H1 (cell line): ENCODE measurements at regions not wholly inside any gene's neighbourhood (a gene's known extent, or its start where the extent isn't known, plus 50 kb on each side); places are given as distances from the start of the nearest gene placed in this dataset.

Experiments
- CTCF ChIA-PET: fragments of 300-600 bp; sonication (Branson Sonifier 250); formaldehyde crosslinking; loops from one replicate; lab custom pipeline; 2021; ENCODE audit not compliant: partially characterized antibody; lab: Charles Lee
- POLR2A ChIA-PET: fragments of 300-600 bp; sonication (Branson Sonifier 250); formaldehyde crosslinking; loops from one replicate; lab custom pipeline; 2021; ENCODE audit warnings: inconsistent platforms; ENCODE audit not compliant: partially characterized antibody; lab: Charles Lee
- DNase-seq, 2 experiments: peaks; one replicate each; pipeline versions ENCODE4 v3.0.0 to v3.0.0-alpha.2; 2010 to 2022; ENCODE audit warnings: low spot score in 2 of 2, low read depth in 1 of 2, mixed read lengths in 1 of 2
- FAIRE-seq: peaks from 2 replicates; lab custom pipeline; 2011; peaks lifted over from hg19 to GRCh38; lab: Jason Lieb, UNC
- H2AFZ ChIP-seq: 2 replicates; pipeline ENCODE4 v1.8.1; 2012; ENCODE audit warnings: low read length, inconsistent platforms
- H2AK5ac ChIP-seq: 2 replicates; pipeline ENCODE4 v1.6.1; 2013; ENCODE audit warnings: low read depth, low read length
- H2BK120ac ChIP-seq: replicated peaks from 2 replicates; pipeline ENCODE3; 2013; ENCODE audit warnings: low read depth, low read length, inconsistent platforms
- H2BK12ac ChIP-seq: 2 replicates; pipeline ENCODE4 v1.6.1; 2013; ENCODE audit warnings: low read depth, low read length
- H2BK15ac ChIP-seq: 2 replicates; pipeline ENCODE4 v1.6.1; 2013; ENCODE audit warnings: low read length
- H2BK20ac ChIP-seq: 2 replicates; pipeline ENCODE4 v1.6.1; 2013; ENCODE audit warnings: low read length
- H2BK5ac ChIP-seq: 2 replicates; pipeline ENCODE4 v1.6.1; 2013; ENCODE audit warnings: low read depth, low read length
- H3K14ac ChIP-seq: 2 replicates; pipeline ENCODE4 v1.6.1; 2013; ENCODE audit warnings: inconsistent platforms; ENCODE audit not compliant: insufficient read length
- H3K18ac ChIP-seq: 2 replicates; pipeline ENCODE4 v1.6.1; 2013; ENCODE audit warnings: low read length; ENCODE audit errors: extremely low read depth
- H3K23ac ChIP-seq: 2 replicates; pipeline ENCODE4 v1.6.1; 2013; ENCODE audit warnings: inconsistent platforms; ENCODE audit not compliant: insufficient read length
- H3K23me2 ChIP-seq: 2 replicates; pipeline ENCODE4 v1.6.1; 2013; ENCODE audit warnings: low read depth, low read length
- H3K27ac ChIP-seq: 2 replicates; pipeline ENCODE4 v1.6.1; 2011; ENCODE audit warnings: low read depth, low read length, inconsistent platforms
- H3K27me3 ChIP-seq, 4 experiments: replicated peaks in 1 of 4; 1 replicate in 1 of 4; 2 replicates in 3 of 4; pipeline versions ENCODE4 v1.6.1 to v1.8.1; 2011 to 2013; ENCODE audit warnings: low read length in 3 of 4, mild to moderate bottlenecking in 3 of 4, inconsistent platforms in 2 of 4, mixed read lengths in 2 of 4, moderate library complexity in 1 of 4; ENCODE audit not compliant: control insufficient read depth in 3 of 4, insufficient read depth in 3 of 4; ENCODE audit errors: extremely low read depth in 1 of 4
- H3K36me3 ChIP-seq, 4 experiments: 2 replicates each; pipeline versions ENCODE4 v1.6.1 to v1.8.1; 2011 to 2013; ENCODE audit warnings: mild to moderate bottlenecking in 4 of 4, low read length in 3 of 4, moderate library complexity in 2 of 4, control low read depth in 1 of 4, inconsistent platforms in 1 of 4; ENCODE audit not compliant: insufficient read depth in 4 of 4, control insufficient read depth in 2 of 4
- H3K4ac ChIP-seq: replicated peaks from 2 replicates; pipeline ENCODE3; 2013; ENCODE audit warnings: low read length, low read depth, mixed read lengths, inconsistent platforms; ENCODE audit not compliant: insufficient read length
- H3K4me1 ChIP-seq, 4 experiments: replicated peaks in 1 of 4; 1 replicate in 1 of 4; 2 replicates in 3 of 4; pipeline versions ENCODE4 v1.6.1 to v1.8.1; 2011 to 2013; ENCODE audit warnings: low read length in 3 of 4, inconsistent platforms in 2 of 4, mixed read lengths in 1 of 4; ENCODE audit not compliant: insufficient read depth in 4 of 4, control insufficient read depth in 3 of 4
- H3K4me2 ChIP-seq, 2 experiments: 2 replicates each; pipeline versions ENCODE4 v1.6.1 to v1.8.1; 2011 to 2013; ENCODE audit warnings: low read depth in 2 of 2, low read length in 2 of 2, control low read depth in 1 of 2, inconsistent platforms in 1 of 2, mild to moderate bottlenecking in 1 of 2; ENCODE audit not compliant: insufficient read depth in 1 of 2
- H3K4me3 ChIP-seq, 4 experiments: fragments of 200-600, 300-600 bp in 1 of 4; sonication (generic), shearing (Covaris generic), sonication (Bioruptor Twin) in 1 of 4; 2 replicates each; pipeline versions ENCODE4 v1.5.1 to v1.8.1; 2011 to 2016; ENCODE audit warnings: low read length in 4 of 4, low read depth in 3 of 4, control low read depth in 2 of 4, inconsistent platforms in 2 of 4, mild to moderate bottlenecking in 2 of 4, mixed read lengths in 1 of 4, moderate library complexity in 1 of 4; ENCODE audit not compliant: insufficient read depth in 2 of 4; ENCODE audit errors: extremely low read depth in 1 of 4
- H3K56ac ChIP-seq: replicated peaks from 2 replicates; pipeline ENCODE3; 2013; ENCODE audit warnings: low read depth, mild to moderate bottlenecking, mixed read lengths, low read length, inconsistent platforms; ENCODE audit not compliant: insufficient read length
- H3K79me1 ChIP-seq: 2 replicates; pipeline ENCODE4 v1.6.1; 2013; ENCODE audit warnings: low read depth, low read length, control low read depth
- H3K79me2 ChIP-seq, 2 experiments: 2 replicates each; pipeline versions ENCODE4 v1.6.1 to v1.8.1; 2012 to 2013; ENCODE audit warnings: low read length in 2 of 2, mild to moderate bottlenecking in 2 of 2, inconsistent platforms in 1 of 2; ENCODE audit not compliant: insufficient read depth in 2 of 2, control insufficient read depth in 1 of 2
- H3K9ac ChIP-seq, 4 experiments: replicated peaks in 1 of 4; 1 replicate in 1 of 4; 2 replicates in 3 of 4; pipeline versions ENCODE4 v1.6.1 to v1.8.1; 2011 to 2013; ENCODE audit warnings: low read depth in 3 of 4, low read length in 3 of 4, control low read depth in 2 of 4, mild to moderate bottlenecking in 2 of 4, moderate library complexity in 2 of 4, inconsistent platforms in 1 of 4; ENCODE audit errors: extremely low read depth in 1 of 4
- H3K9me3 ChIP-seq, 2 experiments: 2 replicates each; pipeline versions ENCODE4 v1.6.1 to v1.8.1; 2012 to 2013; ENCODE audit warnings: mild to moderate bottlenecking in 2 of 2, moderate library complexity in 2 of 2, control low read depth in 1 of 2, inconsistent platforms in 1 of 2, low read depth in 1 of 2, low read length in 1 of 2, mixed read lengths in 1 of 2; ENCODE audit not compliant: insufficient read depth in 2 of 2
- H4K20me1 ChIP-seq, 2 experiments: replicated peaks in 1 of 2; 2 replicates each; pipeline versions ENCODE3 to v1.8.1; 2011 to 2013; ENCODE audit warnings: inconsistent platforms in 2 of 2, low read length in 2 of 2, mild to moderate bottlenecking in 1 of 2; ENCODE audit not compliant: insufficient read depth in 2 of 2, control insufficient read depth in 1 of 2
- H4K5ac ChIP-seq: 2 replicates; pipeline ENCODE4 v1.6.1; 2013; ENCODE audit warnings: low read length, low read depth, mixed read lengths, inconsistent platforms; ENCODE audit not compliant: insufficient read length
- H4K8ac ChIP-seq: 2 replicates; pipeline ENCODE4 v1.8.0; 2013; ENCODE audit warnings: mild to moderate bottlenecking, moderate library complexity, low read length, inconsistent platforms; ENCODE audit not compliant: insufficient read depth; ENCODE audit errors: extremely low read depth
- H4K91ac ChIP-seq: replicated peaks from 2 replicates; pipeline ENCODE3; 2013; ENCODE audit warnings: low read length, mixed read lengths, inconsistent platforms; ENCODE audit not compliant: insufficient read length
- CHD1 ChIP-seq: IDR thresholded peaks from 2 replicates; pipeline ENCODE4 v1.6.1; 2012; ENCODE audit warnings: low read depth, low read length, improper control_type of control experiment
- CREB1 ChIP-seq: IDR thresholded peaks from 2 replicates; pipeline ENCODE4 v1.6.1; 2012; ENCODE audit warnings: inconsistent platforms
- MAFK ChIP-seq: IDR thresholded peaks from 2 replicates; pipeline ENCODE4 v1.6.1; 2012; ENCODE audit warnings: low read depth, mild to moderate bottlenecking, improper control_type of control experiment, low read length
- RAD21 ChIP-seq, 2 experiments: IDR thresholded peaks in 1 of 2; conservative IDR thresholded peaks in 1 of 2; 2 replicates each; pipeline ENCODE4 v1.6.1; 2011; ENCODE audit warnings: low read depth in 2 of 2, low read length in 2 of 2, improper control_type of control experiment in 1 of 2, inconsistent platforms in 1 of 2, mild to moderate bottlenecking in 1 of 2, moderate library complexity in 1 of 2
- SP1 ChIP-seq: IDR thresholded peaks from 2 replicates; pipeline ENCODE4 v1.6.1; 2011; ENCODE audit warnings: low read depth, low read length
- WGBS, 2 experiments: shearing (Covaris generic) in 1 of 2; methylation state at CpG; one replicate each; pipeline versions ENCODE4 v1.1.6 to v1.1.7; 2013 to 2015; ENCODE audit warnings: low lambda C conversion rate in 2 of 2, mixed read lengths in 2 of 2, inconsistent platforms in 1 of 2, low coverage in 1 of 2, missing lambda C conversion rate in 1 of 2; ENCODE audit not compliant: insufficient replicate concordance in 2 of 2, insufficient coverage in 1 of 2, insufficient read length in 1 of 2; ENCODE audit errors: extremely low coverage in 1 of 2, missing lambda C conversion rate in 1 of 2; 5-methylcytosine and 5-hydroxymethylcytosine counted together

DNA sequence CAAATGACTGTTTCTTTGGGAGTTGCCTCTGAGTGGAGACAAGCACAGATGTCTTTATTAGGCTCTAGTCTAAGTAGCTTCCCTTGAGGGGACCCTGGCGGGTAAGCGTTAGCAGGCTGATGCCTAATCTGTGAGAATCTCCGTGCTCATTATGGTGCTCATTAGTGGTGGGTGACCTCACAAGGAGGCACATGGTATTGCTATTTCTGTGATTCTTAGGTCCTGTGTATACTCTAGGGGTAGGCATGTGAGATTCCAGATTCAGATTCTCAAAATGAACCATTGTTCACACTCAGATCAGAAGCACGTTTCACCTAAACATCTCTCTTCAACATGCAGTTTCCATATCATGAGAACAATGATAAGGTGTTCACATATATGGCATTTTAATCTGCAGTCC, 809.7 kb downstream of the NR2F2 start:
- no peak overlapping the region for H2AK5ac ChIP-seq
- H3K79me1 ChIP-seq, result no peaks in the 10 kb centered on the region
- no peak overlapping the region for H3K4me2 ChIP-seq
- H3K23ac ChIP-seq, result no peak overlapping the region
- H2BK12ac ChIP-seq, result no peak overlapping the region
- H4K91ac ChIP-seq, result no peak overlapping the region
- POLR2A ChIA-PET, result no interaction called here
- no peak overlapping the region for H3K4ac ChIP-seq
- H4K20me1 ChIP-seq, result no peaks in the 10 kb centered on the region
- H3K4me1 ChIP-seq, result no peaks in the 10 kb centered on the region
- H3K9me3 ChIP-seq, result no peaks in the 10 kb centered on the region
- peaks cover 0 to 1% (median 0%) of the 10 kb centered on the region in 4 experiments; a peak in 1 of 7 replicates for H3K27me3 ChIP-seq
- H2BK20ac ChIP-seq, result no peak overlapping the region
- H2AFZ ChIP-seq, result 0 out of 2 replicates have a peak overlapping the region, but pooled peaks have one; percentile 47
- H4K8ac ChIP-seq, result no peak overlapping the region
- no peak overlapping the region for H4K5ac ChIP-seq
- no peak overlapping the region for H2BK5ac ChIP-seq
- H3K18ac ChIP-seq, result no peak overlapping the region
- no peak overlapping the region for H3K27ac ChIP-seq
- no peak for DNase-seq
- CTCF ChIA-PET, result interaction anchor here (0.6 kb wide), 1 partner anchor 31 kb away, joined by 3 read pairs; no protein-coding TSS in a partner anchor
- no peak overlapping the region for H3K4me3 ChIP-seq
- no peaks in the 10 kb centered on the region for H3K79me2 ChIP-seq
- FAIRE-seq, result peak; percentile 52
- no peaks in the 10 kb centered on the region for H3K36me3 ChIP-seq
- no peak overlapping the region for H2BK15ac ChIP-seq
- H3K9ac ChIP-seq, result no peak overlapping the region
- H2BK120ac ChIP-seq, result no peak overlapping the region
- 88% methylated on average over 4 of the region's 4 CpGs; no CpG with 5 or more reads in 1 of the 2 experiments for WGBS, 2 experiments
- TF ChIP-seq RAD21 (IDR thresholded peaks at IDR 0.05 in 1 of 2, conservative IDR thresholded peaks at IDR 0.05 in 1 of 2; ENCODE audit: low read depth in 2 of 2, low read length in 2 of 2) (peak; percentile 28 to 39; a peak in 3 of 4 replicates), MAFK (no peak), CHD1 (no peak), CREB1 (no peak), SP1 (no peak)
- H3K56ac ChIP-seq, result no peak overlapping the region
- H3K23me2 ChIP-seq, result no peaks in the 10 kb centered on the region
- H3K14ac ChIP-seq, result no peak overlapping the region
